ENCODE measurements at regions not wholly inside any gene's neighbourhood (a gene's known extent, or its start where the extent isn't known, plus 50 kb on each side); places are given as distances from the start of the nearest gene placed in this dataset.
"Not testable (repeated sequence)": the region's sequence is repeated elsewhere in the genome, so short reads cannot be mapped to it uniquely, and the experiment has no call there.

DNA sequence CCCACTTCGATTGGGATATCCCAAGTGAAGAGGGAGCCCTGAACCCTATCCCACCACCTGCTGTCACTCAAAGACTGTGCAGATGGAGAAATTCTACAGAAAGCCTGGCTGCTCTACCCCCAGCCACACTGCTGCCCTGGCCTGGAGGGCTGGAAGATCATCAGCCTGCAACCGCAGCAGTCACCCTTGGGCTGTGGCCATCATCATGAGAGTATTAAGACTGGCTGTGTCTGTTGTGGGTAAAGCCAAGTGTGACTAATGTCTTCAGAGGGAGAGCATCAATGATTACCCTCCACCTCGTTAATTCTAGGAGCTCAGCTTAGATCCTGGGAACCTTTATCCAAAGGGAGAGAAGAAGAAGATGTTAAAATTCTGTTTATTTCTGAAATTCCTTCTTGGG, 221.5 kb downstream of the TFCP2L1 start:
- no peak for DNase-seq (ENCODE audit: extremely low read depth, low read depth)

DNA sequence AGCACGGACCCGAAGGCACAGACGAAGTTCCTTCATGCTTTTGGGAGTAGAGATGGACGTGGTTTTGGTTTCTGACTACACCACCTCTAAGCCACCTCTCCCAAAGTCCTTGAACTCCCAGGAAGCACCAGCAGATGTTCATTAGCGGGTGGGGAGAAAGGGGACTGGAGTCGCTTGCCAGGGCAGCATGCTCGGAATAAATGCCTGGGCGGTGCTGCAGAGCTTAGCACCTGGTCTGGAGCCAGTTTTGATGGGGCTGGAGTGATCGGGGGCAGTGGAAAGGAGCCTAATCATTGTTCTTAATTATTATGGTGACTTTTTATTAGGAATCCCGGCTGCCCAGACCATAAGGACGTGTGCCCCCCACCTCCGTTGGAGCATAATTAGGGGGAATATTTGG, 220.8 kb downstream of the TFCP2L1 start:
- DNase-seq (ENCODE audit: extremely low read depth, low read depth), result no peak

DNA sequence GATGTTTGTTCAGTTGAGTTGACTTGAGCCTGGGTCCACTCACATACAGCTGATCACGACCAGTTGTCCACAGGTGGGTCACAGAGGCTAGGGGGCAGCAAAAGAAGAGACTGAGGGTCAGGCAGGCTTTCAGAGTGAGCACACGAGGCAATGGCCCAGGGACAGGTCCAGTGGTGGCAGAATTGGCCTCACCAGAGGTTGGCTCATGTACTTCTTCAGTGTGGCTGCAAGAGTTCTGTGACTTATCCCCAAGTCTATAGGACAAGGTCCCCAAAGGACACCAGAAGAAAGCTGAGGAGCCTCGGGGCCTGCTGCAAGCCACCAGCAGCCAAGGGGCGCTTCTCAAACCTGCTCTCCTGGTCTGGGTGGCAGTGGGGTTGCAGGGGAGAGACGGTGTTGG, 219.8 kb downstream of the TFCP2L1 start:
- DNase-seq (ENCODE audit: extremely low read depth, low read depth), result no peak

DNA sequence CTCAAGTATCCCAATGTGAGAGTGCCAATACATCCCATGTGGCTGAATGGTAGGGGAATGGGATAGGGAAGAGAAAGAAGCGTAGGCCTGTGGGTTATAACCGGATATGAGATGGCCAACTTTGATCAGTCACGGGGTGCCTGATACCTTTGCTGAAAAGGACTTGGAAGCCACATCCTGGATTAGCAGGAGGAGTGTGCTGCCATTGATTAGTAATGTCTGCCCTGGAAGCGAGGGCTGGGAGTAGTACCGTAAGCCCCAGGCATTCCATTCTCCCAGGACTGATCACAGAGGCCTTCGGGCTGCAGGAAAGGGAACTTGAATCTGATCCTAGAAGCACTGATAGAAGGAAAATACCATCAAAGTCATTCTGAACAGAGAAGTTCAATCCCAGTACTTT, 218.5 kb downstream of the TFCP2L1 start:
- no peak for DNase-seq (ENCODE audit: extremely low read depth, low read depth)

DNA sequence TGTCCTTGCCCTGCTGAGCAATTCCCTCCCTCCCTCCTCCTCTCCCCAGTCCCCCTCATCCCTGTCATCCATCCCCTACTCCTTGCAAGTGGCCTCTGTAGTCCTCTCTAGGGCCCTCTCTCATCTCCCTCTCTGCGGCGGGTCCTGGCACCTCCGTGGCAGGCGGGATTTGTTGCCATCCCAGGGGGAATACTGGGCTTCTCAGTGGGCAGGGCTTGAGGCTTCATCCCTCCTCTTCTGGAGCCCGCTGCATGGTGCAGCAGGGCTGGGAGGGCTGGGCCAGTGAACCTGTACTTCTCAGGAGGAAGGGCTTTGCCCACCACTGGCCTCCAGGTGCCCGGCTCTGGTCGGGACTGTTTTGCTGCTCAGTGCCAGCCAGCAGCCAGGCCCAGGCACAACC, 216.2 kb downstream of the TFCP2L1 start:
- DNase-seq (ENCODE audit: extremely low read depth, low read depth), result no peak

DNA sequence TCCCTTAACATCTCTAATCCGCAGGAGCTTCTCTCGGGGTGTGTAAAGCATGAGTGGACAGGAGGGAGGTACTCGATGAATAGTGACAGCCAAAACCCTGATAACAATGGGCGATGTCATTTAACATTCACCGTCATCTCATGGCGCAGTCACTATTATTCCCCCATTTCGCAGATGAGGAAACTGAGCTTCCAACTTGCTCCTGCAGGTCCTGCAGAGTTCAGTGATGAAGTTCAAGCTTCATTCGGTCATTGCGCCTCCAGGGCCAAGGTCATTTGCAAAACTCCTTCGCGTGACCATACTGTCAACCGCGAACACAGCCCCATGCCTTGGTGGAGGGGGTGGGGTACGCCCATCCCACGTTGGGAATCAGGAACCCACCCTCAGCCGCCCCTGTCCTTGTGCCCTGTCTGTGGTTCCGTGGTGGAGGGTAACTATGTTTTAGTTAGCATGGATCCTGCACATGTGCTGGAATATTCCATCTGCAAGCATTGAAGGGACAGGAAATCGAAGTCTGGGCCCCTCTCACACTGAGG, 215.5 kb downstream of the TFCP2L1 start:
- no peak for DNase-seq (ENCODE audit: extremely low read depth, low read depth)

DNA sequence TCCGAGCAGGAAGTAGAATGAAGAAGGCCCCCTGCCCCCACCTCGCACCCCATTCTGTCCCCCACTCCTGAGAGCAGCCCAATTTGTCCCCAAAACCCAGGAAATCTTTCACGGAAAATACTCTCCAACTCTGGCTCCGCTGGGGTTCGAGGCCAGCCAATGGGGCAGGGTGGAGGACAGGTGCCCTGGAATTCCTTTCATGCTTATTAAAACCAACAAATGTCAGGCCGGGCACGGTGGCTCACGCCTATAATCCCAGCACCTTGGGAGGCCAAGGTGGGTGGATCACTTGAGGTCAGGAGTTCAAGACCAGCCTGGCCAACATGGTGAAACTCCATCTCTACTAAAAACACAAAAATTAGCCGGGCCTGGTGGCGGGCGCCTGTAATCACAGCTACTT, 214.9 kb downstream of the TFCP2L1 start:
- not testable (repeated sequence) for DNase-seq (ENCODE audit: extremely low read depth, low read depth)

DNA sequence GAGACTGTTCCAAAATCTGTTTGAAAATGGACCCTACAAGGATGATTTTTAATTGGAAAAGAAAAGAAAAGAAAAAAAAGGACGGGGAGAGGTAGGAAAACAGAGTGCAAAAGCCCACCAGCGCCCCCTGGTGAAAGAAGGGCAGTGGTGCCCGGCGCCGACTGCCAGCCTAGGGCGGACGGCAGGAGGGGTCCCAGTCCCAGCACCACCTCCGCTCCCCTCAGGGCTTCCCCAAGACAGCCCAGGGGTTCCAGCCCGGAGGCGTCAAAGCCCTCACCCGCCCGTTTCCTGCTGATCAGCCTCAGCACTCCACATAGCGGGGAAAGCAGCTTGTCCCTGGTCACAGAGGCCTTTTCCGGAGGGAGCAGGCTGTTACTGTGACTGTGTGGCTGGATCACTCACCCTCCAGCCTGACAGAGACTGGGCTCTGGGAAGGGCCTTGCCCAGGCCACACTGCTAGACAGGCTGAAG, 213.9 kb downstream of the TFCP2L1 start:
- DNase-seq (ENCODE audit: extremely low read depth, low read depth), result peak; percentile 57

DNA sequence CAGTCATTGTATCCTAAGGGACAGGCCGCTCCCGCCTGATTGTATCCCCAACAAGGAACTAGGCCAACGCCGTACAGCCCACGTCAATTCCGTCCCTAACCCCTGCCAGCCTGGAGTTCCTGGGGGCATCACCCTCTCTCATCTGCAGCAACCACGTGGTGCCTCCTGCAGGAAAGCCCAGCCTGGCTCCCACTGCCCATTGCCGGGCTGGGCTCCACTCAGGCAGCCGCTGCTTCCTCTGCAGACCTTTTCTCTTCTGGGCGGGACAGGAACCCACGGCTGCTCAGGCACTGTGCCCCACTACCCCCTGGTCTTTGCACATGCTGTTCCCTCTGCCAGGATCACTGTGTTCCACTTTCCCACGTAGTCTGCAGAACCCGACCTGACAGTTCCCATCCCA, 212.2 kb downstream of the TFCP2L1 start:
- DNase-seq (ENCODE audit: extremely low read depth, low read depth), result no peak

DNA sequence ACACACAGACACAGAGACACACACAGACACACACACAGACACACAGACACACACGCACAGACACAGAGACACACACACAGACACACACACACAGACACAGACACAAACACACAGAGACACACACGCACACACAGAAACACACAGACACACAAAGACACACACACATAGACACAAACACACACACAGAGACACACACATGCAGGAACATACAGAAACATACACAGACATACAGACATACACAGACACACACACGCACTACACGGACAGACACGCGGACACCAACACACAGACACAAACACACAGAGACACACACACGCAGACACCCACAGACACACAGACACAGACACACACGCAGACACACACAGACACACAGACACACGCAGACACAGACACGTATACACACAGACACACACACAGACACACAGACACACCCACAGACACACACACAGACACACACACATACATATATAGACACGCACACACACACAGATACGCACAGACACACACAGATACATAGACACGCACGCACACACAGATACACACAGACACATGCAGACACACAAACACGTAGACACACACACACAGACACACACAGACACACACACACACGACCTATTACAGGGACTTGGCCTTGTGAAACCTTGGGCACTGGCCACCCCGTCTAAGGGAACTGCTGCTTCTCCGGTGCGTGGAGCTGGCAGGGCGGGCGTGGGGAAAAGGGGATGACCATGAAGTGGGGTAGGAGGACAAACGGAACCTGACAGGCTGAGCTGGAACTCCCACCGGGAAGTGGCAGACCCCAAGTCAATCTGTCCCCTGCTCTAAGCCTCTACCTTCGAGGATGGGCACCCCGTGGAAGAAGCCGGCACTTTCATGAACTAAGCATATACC, 211.4 kb downstream of the TFCP2L1 start:
- DNase-seq (ENCODE audit: extremely low read depth, low read depth), result no peak

DNA sequence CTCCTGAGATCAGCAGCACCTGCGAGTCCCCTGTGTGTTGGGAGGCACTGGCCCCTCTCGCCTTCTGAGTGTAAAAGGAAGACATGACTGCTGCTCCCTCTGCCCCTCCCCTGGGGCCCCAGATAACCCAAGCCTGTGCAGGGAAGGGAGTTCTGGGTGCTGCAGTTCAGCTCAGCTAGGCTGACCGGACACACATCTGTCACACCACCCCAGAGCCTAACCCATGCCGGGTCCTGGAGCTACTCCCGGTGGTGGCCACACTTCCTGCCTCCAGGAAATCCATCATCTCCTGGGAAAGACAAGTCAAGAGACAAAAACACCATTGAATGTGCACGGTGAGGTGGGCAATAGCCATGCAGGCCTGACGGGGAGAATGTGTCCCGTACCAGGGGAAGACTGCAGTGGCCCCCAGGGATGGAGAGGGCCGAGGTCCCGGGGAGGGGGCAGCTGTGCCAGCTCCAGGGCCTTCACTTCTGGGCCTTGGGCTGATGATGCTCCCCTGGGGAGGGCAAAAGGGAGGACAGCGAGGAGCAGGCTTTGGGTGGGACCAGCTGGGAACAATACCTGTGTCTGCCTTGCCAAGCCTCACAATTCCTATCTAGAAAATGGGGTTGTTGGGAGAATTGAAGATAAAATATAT, 210.6 kb downstream of the TFCP2L1 start:
- DNase-seq (ENCODE audit: extremely low read depth, low read depth), result no peak

DNA sequence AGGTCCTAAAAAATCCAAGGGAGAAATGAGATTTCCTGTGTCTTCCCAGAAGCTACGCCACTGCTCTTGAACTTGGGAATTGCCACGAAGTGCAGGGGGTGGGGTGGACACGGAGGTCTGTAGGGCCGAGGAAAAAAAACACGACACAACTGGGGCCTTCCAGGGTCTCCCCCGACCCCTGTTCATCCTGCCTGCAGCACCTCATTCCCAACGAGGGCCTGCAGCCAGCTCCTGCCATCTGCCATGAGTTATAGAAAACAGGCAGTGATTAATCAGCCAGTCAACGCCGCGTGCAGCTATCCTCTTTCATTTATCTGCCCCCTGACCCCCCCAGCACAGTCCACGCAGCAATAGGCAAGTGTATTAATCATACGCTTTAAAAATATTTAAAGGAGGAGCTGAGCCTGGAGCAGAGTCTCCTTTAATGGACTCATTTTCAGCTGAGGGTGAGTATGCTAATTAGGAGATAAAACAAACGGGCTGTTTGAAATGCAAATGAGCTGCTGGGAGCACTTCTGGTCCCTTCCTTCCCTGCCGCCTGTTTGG, 209.9 kb downstream of the TFCP2L1 start:
- peak; percentile 88 for DNase-seq (ENCODE audit: extremely low read depth, low read depth)

DNA sequence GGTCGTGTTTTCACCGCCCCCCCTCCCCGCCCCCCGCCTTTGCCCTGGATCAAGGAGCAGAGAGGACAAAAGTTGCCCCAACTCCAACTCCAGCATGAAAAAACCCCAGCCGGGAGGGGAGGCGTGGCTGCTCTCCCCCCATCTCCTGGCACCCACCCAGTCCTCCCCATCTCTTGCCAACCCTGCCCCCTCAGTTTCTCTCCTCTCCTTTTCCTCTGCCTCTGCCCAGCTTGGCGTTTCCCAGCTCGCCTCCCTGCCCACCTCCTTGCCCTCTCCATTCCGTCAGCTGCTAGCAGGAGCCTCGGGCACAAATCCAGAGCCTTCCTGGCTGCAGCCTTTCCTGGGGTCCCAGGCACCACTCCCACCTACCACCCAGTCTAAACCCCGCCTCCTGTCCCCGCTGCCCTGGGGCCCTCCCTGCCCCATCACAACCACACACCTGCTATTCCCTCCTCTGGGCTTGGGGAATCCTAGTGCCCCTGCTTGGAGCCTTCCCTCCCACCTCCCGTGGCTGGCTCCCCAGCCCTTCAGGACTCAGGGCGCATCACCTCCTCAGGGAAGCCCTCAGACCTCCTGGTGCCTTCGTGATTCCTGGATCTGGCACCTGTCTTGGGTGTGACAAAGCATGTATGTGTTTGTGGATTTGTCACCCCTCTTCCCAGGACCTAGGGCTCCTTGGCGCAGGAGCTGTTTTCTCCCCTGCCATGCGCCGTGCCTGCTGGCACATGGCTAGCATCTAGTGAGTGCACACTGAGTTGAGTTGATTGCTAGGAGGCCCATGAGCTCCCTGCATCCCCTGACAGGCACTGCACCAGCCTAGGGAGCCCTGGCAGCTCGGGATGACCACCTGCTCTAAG, 209.1 kb downstream of the TFCP2L1 start:
- no peak for DNase-seq (ENCODE audit: extremely low read depth, low read depth)

DNA sequence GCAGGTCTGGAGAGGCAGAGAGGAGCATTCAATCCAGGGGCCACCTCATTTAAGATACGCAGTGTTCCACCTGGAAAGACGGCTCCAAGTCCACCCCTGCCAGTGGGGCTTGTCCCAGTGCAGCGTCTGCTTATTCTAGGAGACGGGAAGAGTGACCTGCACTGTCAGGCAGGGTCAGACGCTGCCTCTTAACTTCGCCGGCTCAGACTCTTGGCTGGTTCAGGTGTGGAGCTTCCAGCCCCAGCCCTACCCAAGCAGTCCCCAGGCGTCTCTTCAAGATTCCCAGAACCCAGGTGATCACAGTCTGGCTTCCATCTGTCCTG, 208.5 kb downstream of the TFCP2L1 start:
- no peak for DNase-seq (ENCODE audit: extremely low read depth, low read depth)

DNA sequence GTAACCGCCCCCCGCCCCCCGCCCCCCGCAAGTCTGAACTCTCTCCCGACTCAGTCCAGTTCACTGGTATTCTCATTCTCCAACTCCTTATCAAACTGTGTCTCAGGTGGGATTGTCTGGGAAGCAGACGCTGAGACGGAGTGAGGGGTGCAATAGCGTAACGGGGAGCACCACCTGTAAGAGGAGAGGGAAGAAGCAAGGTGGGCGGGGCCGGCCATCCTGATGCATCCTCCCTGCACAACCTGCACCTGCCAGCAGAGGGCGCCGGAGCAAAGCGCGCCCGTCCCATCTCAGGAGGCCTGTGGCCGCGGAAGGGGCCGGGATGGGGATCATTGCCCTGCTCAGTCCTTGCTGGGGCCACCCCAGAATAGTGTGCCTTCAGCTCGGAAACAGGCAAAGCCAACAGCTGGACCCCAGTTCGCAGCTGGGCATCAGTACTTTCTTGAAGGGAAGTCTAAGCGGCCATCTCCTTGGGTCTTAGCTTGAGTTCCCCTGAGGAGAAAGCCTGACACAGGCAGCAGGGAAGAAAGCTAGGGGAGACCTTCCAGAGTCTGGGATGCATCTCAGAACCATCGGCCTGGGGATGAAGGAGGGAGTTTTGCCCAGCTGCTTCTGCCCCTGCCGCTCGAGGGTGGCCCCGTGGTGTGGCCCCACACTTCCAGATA, 208.0 kb downstream of the TFCP2L1 start:
- DNase-seq (ENCODE audit: extremely low read depth, low read depth), result peak; percentile 69

DNA sequence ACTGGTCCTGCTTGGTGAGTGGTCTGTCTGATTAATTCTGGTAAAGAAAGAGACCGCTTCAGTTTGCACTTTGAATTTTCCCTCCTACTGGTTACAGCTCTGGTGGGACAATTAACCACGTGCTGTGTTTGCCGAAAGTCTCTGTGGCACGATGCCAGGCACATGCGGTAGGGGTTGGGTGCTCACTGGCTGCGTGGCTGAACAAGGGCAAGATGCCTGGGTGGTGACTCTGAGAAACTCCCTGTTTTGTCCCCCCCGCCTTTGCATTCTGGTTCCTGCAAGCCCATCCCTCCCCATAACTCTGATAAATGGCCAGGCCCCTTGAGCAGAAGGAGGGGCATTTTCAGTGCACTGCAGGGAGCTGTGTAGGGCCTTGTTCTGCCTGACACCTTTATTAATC, 206.1 kb downstream of the TFCP2L1 start:
- no peak for DNase-seq (ENCODE audit: extremely low read depth, low read depth)

DNA sequence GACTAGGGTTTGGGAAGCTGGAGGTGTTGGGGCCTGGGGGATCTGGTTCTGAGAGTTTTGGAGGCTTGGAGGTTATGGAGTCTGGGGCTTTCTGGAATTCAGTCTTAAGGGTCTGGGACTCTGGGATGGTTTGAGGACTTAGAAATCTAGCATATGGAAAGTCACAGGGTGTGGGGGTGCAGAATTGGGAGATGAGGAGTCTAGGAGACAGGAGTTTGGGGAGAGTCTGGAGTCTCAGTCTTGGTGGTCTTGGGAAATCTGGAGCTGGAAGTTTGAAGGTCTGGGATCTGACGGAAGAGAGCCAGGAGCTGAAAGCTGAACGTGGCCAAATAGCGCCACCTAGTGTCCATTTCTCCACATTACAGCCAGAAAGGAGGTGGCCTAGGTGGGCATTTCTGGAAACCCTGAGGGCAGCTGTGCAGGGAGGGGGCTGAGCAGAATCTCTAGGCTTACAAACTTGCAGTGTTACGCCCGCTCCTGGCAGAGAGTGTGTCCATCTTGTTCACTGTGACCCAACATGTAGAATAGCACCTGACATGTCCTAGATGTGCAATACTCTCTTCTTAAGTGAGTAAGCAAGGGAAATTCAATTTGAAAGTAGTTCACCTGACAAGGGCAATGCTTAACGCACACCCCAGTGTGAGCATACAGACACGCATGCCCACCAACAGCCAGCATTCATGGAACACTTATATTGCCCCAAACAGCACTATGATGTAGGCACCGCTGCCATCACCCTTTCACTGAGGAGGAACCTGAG, 204.8 kb downstream of the TFCP2L1 start:
- DNase-seq (ENCODE audit: extremely low read depth, low read depth), result peak; percentile 69

DNA sequence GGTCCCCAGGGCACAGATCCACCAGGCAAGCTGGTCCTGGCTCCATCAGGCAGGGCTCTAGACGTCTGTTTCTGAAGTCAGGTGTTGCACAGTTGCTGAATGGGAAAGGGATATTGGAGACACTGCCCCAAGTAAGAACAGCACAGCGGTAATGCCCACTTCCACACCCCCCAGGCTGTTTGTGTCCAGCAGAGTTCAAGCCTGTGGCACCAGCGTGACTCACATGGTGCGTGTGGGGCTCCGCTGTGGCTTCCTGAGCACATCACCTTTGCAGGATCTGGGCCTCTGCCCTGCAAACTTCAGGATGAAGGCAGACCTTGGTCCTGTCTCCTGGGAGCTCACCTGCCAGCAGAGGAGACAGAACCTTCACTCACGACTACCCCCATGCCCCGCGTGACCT, 203.3 kb downstream of the TFCP2L1 start:
- DNase-seq (ENCODE audit: extremely low read depth, low read depth), result no peak

DNA sequence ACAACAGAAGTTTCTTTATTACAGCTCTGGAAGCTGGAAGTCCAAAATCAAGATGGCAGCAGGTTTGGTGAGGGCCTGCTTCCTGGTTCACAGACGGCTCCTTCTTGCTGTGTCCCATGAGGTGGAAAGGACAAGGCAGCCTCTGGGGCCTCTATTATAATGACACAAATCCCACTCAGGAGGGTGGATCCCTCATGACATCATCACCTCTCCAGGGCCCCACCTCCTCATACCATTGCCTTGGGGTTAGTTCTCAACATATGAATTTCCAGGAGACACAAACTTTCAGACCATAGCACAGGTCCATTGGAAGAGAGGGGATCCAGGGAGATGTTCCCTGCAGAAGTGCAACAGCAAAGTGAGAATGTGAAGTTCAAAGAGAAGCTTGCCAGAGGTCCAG, 202.8 kb downstream of the TFCP2L1 start:
- no peak for DNase-seq (ENCODE audit: extremely low read depth, low read depth)
